WTC11 (cell line): ENCODE measurements at regions not wholly inside any gene's neighbourhood (a gene's known extent, or its start where the extent isn't known, plus 50 kb on each side); places are given as distances from the start of the nearest gene placed in this dataset.

Experiments used
- CREM ChIP-seq: sonication (generic); formaldehyde crosslinking; IDR thresholded peaks from 2 replicates; pipeline ENCODE4 v1.8.1; 2022; ENCODE audit warnings: mild to moderate bottlenecking, missing genetic modification reagents, moderate library complexity
- CTCF ChIP-seq: fragments of 200-600 bp; IDR thresholded peaks from 2 replicates; pipeline ENCODE4 v1.8.0; 2022; ENCODE audit warnings: antibody characterized with exemption
- ELF4 ChIP-seq: sonication (generic); formaldehyde crosslinking; IDR thresholded peaks from 2 replicates; pipeline ENCODE4 v1.8.1; 2022; ENCODE audit warnings: low read depth, mild to moderate bottlenecking, moderate library complexity, missing genetic modification reagents
- NFYB ChIP-seq: sonication (generic); formaldehyde crosslinking; conservative IDR thresholded peaks from 2 replicates; pipeline ENCODE4 v1.8.0; 2022; ENCODE audit warnings: low read depth, missing genetic modification reagents
- SMAD3 ChIP-seq: sonication (generic); formaldehyde crosslinking; IDR thresholded peaks from 2 replicates; pipeline ENCODE4 v1.8.0; 2022; ENCODE audit warnings: missing genetic modification reagents, mild to moderate bottlenecking, borderline replicate concordance
- ZNF121 ChIP-seq: sonication (generic); formaldehyde crosslinking; IDR thresholded peaks from 2 replicates; pipeline ENCODE4 v1.8.0; 2023; ENCODE audit warnings: missing genetic modification reagents
- TF ChIP-seq, protein P1 (sequence below): fragments of 250-450 bp; sonication (Bioruptor Pico); IDR thresholded peaks from 2 replicates; pipeline ENCODE4 v1.8.0; 2021; ENCODE audit warnings: mild to moderate bottlenecking

GRCh38 chrX:9162698-9163097 lies 128.8 kb upstream of the FAM9B start:
- TF ChIP-seq CREM, result no peak
- TF ChIP-seq CTCF, result no peak
- TF ChIP-seq, protein P1, sequence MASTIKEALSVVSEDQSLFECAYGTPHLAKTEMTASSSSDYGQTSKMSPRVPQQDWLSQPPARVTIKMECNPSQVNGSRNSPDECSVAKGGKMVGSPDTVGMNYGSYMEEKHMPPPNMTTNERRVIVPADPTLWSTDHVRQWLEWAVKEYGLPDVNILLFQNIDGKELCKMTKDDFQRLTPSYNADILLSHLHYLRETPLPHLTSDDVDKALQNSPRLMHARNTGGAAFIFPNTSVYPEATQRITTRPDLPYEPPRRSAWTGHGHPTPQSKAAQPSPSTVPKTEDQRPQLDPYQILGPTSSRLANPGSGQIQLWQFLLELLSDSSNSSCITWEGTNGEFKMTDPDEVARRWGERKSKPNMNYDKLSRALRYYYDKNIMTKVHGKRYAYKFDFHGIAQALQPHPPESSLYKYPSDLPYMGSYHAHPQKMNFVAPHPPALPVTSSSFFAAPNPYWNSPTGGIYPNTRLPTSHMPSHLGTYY (CRISPR knock-in tag), result no peak
- TF ChIP-seq ELF4, result no peak
- no peak for TF ChIP-seq ZNF121 (CRISPR knock-in tag)
- TF ChIP-seq NFYB (CRISPR knock-in tag), result no peak
- TF ChIP-seq SMAD3 (CRISPR knock-in tag), result no peak
